Upper lobe of left lung (tissue), 6 donors: ENCODE measurements at regions not wholly inside any gene's neighbourhood (a gene's known extent, or its start where the extent isn't known, plus 50 kb on each side); places are given as distances from the start of the nearest gene placed in this dataset.
"Not testable (repeated sequence)": the region's sequence is repeated elsewhere in the genome, so short reads cannot be mapped to it uniquely, and the experiment has no call there.

Experiments
- ATAC-seq, 2 donors: fragments of 200-7000 bp; cut with Tn5 transposase; one replicate each; pipeline ENCODE4 v1.9.1; 2022; ENCODE audit warnings: mild to moderate bottlenecking in 2 of 2, moderate library complexity in 2 of 2; ENCODE audit not compliant: low FRiP score in 2 of 2
- DNase-seq, 2 donors: peaks; one replicate each; pipeline ENCODE4 v3.0.0-alpha.2; 2019 to 2020
- H3K27ac ChIP-seq, 4 donors: fragments of 200-600 bp; sonication (generic); one replicate each; pipeline ENCODE4 v1.5.1; 2016 to 2019
- H3K27me3 ChIP-seq, 4 donors: fragments of 200-600 bp; sonication (generic); one replicate each; pipeline ENCODE4 v1.5.1; 2017 to 2019
- H3K36me3 ChIP-seq, 4 donors: fragments of 200-600 bp; sonication (generic); one replicate each; pipeline ENCODE4 v1.5.1; 2016 to 2019
- H3K4me1 ChIP-seq, 4 donors: fragments of 200-600 bp; sonication (generic); one replicate each; pipeline ENCODE4 v1.5.1; 2018 to 2019
- H3K4me3 ChIP-seq, 4 donors: fragments of 200-600 bp; sonication (generic); one replicate each; pipeline ENCODE4 v1.5.1; 2017 to 2019; ENCODE audit warnings: mild to moderate bottlenecking in 2 of 4, moderate library complexity in 1 of 4
- H3K9me3 ChIP-seq, 4 donors: fragments of 200-600 bp; sonication (generic); one replicate each; pipeline ENCODE4 v1.5.1; 2018 to 2019
- CTCF ChIP-seq, 6 experiments: fragments of 450-650 bp in 4 of 6; fragments of 200-600 bp in 2 of 6; sonication (generic) in 2 of 6; IDR thresholded peaks; one replicate each; pipeline ENCODE4 v1.5.1; 2016 to 2019; ENCODE audit warnings: antibody characterized with exemption in 6 of 6
- EP300 ChIP-seq, 4 donors: sonication (generic); formaldehyde crosslinking; IDR thresholded peaks; one replicate each; pipeline ENCODE4 v1.5.1; 2017; ENCODE audit warnings: antibody characterized with exemption in 4 of 4, control low read depth in 2 of 4
- POLR2A ChIP-seq, 4 donors: fragments of 450-650 bp; IDR thresholded peaks; one replicate each; pipeline ENCODE4 v1.5.1; 2016 to 2017; ENCODE audit warnings: antibody characterized with exemption in 4 of 4, mild to moderate bottlenecking in 2 of 4
- POLR2AphosphoS5 ChIP-seq, 2 donors: sonication (generic); formaldehyde crosslinking; IDR thresholded peaks; one replicate each; pipeline ENCODE4 v1.5.1; 2017; ENCODE audit warnings: antibody characterized with exemption in 2 of 2
- WGBS, 2 donors: methylation state at CpG; one replicate each; pipeline ENCODE4 v1.1.5; 2017 to 2018; 5-methylcytosine and 5-hydroxymethylcytosine counted together
- donor health status: DM: no; HTN: no; CAD: no; lungs with moderate emphysema.
- donor health status: DM: no; HTN: yes; CAD: no; lungs with severe emphysema.

- Histone ChIP-seq H3K36me3 (no peaks in the 10 kb centered on the region), H3K4me1 (no peaks in the 10 kb centered on the region), H3K27me3 (no peaks in the 10 kb centered on the region), H3K4me3 (no peak overlapping the region), H3K9me3 (peaks cover 0 to 11% (median 3%) of the 10 kb centered on the region in 4 donors), H3K27ac (no peak overlapping the region)
- 88 to 95% methylated on average over 1 of the region's 1 CpG for WGBS, 2 donors
- TF ChIP-seq POLR2A (IDR thresholded peaks at IDR 0.05) (no peak), CTCF (IDR thresholded peaks at IDR 0.05) (no peak), POLR2AphosphoS5 (IDR thresholded peaks at IDR 0.05) (no peak), EP300 (IDR thresholded peaks at IDR 0.05) (no peak)
- no peak for DNase-seq
- no peak for ATAC-seq
These were observed 108.8 kb downstream of the EFHB start for GRCh38 chr3:19825193-19825592.

GRCh38 chr3:19822805-19823204, 111.2 kb downstream of the EFHB start:
- TF ChIP-seq POLR2AphosphoS5 (IDR thresholded peaks at IDR 0.05): no peak
- no peak for TF ChIP-seq EP300 (IDR thresholded peaks at IDR 0.05)
- TF ChIP-seq CTCF (IDR thresholded peaks at IDR 0.05): no peak
- TF ChIP-seq POLR2A (IDR thresholded peaks at IDR 0.05): no peak
- 75 to 89% methylated on average over 2 to 4 of the region's 4 CpGs for WGBS, 2 donors
- H3K36me3 ChIP-seq: no peaks in the 10 kb centered on the region
- DNase-seq: no peak
- no peaks in the 10 kb centered on the region for H3K27me3 ChIP-seq
- H3K27ac ChIP-seq: no peak overlapping the region
- H3K9me3 ChIP-seq: peaks cover 0 to 11% (median 3%) of the 10 kb centered on the region in 4 donors
- ATAC-seq: no peak
- no peaks in the 10 kb centered on the region for H3K4me1 ChIP-seq
- H3K4me3 ChIP-seq: no peak overlapping the region

GRCh38 chr3:19816631-19817030, 117.4 kb downstream of the EFHB start:
- H3K9me3 ChIP-seq: peaks cover 0 to 1% (median 0%) of the 10 kb centered on the region in 4 donors
- TF ChIP-seq EP300 (IDR thresholded peaks at IDR 0.05) (no peak), POLR2A (IDR thresholded peaks at IDR 0.05) (no peak), CTCF (IDR thresholded peaks at IDR 0.05) (no peak), POLR2AphosphoS5 (IDR thresholded peaks at IDR 0.05) (no peak)
- H3K4me3 ChIP-seq: no peak overlapping the region
- H3K27me3 ChIP-seq: no peaks in the 10 kb centered on the region
- no peaks in the 10 kb centered on the region for H3K36me3 ChIP-seq
- DNase-seq (no peak), ATAC-seq (no peak)
- H3K4me1 ChIP-seq: no peaks in the 10 kb centered on the region
- whole genome bisulfite sequencing, 2 donors: 57 to 67% methylated on average over 1 of the region's 1 CpG
- H3K27ac ChIP-seq: no peak overlapping the region

GRCh38 chr3:19815805-19816204, 118.2 kb downstream of the EFHB start:
- no peaks in the 10 kb centered on the region for H3K4me1 ChIP-seq
- no peak for DNase-seq
- no peak overlapping the region for H3K4me3 ChIP-seq
- 66 to 71% methylated on average over 1 of the region's 1 CpG for WGBS, 2 donors
- no peaks in the 10 kb centered on the region for H3K27me3 ChIP-seq
- no peak overlapping the region for H3K27ac ChIP-seq
- H3K36me3 ChIP-seq: no peaks in the 10 kb centered on the region
- no peaks in the 10 kb centered on the region for H3K9me3 ChIP-seq
- ATAC-seq: no peak
- TF ChIP-seq POLR2AphosphoS5 (IDR thresholded peaks at IDR 0.05) (no peak), POLR2A (IDR thresholded peaks at IDR 0.05) (no peak), EP300 (IDR thresholded peaks at IDR 0.05) (no peak), CTCF (IDR thresholded peaks at IDR 0.05) (no peak)

GRCh38 chr3:19813743-19814142, 120.3 kb downstream of the EFHB start:
- not testable (repeated sequence) for H3K27ac ChIP-seq, H3K36me3 ChIP-seq, DNase-seq, H3K4me3 ChIP-seq, ATAC-seq, H3K27me3 ChIP-seq, H3K9me3 ChIP-seq, H3K4me1 ChIP-seq
- WGBS, 2 donors: 88 to 92% methylated on average over 4 to 7 of the region's 7 CpGs
